MCF 10A (cell line): ENCODE measurements at regions not wholly inside any gene's neighbourhood (a gene's known extent, or its start where the extent isn't known, plus 50 kb on each side); places are given as distances from the start of the nearest gene placed in this dataset.

Experiments
- BruUV-seq: library from RNA; stranded (reverse); fragments of 400-500 nt; replicated peaks from 2 replicates; lab custom pipeline; 2021; lab: Mats Ljungman, UMichigan
- CTCF ChIA-PET: fragments of 300-600 bp; sonication (Branson Sonifier 250); formaldehyde crosslinking; extraction: SDS; loops from one replicate; lab custom pipeline; 2021; ENCODE audit warnings: antibody characterized with exemption, inconsistent platforms; lab: Yijun Ruan, JAX
- POLR2A ChIA-PET: fragments of 300-600, 350-650 bp; sonication (Branson Sonifier 250); formaldehyde crosslinking; extraction: SDS; loops from one replicate; lab custom pipeline; 2020; ENCODE audit warnings: antibody characterized with exemption, inconsistent platforms; lab: Yijun Ruan, JAX
- DNase-seq: peaks from one replicate; pipeline ENCODE4 v3.0.0-alpha.2; 2018; ENCODE audit not compliant: unreplicated experiment
- H3K27ac Mint-ChIP-seq: one replicate; pipeline ENCODE4 v1.8.0; 2022; ENCODE audit warnings: mild to moderate bottlenecking, low read depth, mixed read lengths; ENCODE audit not compliant: unreplicated experiment
- H3K27me3 Mint-ChIP-seq: one replicate; pipeline ENCODE4 v1.8.0; 2022; ENCODE audit warnings: mixed read lengths; ENCODE audit not compliant: insufficient read depth, unreplicated experiment
- H3K36me3 Mint-ChIP-seq: one replicate; pipeline ENCODE4 v1.8.0; 2022; ENCODE audit warnings: mild to moderate bottlenecking, moderate library complexity, mixed read lengths; ENCODE audit not compliant: insufficient read depth, unreplicated experiment
- H3K4me1 Mint-ChIP-seq: one replicate; pipeline ENCODE4 v1.8.0; 2022; ENCODE audit warnings: mixed read lengths; ENCODE audit not compliant: insufficient read depth, unreplicated experiment
- H3K4me3 Mint-ChIP-seq: one replicate; pipeline ENCODE4 v1.8.0; 2022; ENCODE audit warnings: mild to moderate bottlenecking, moderate library complexity, mixed read lengths; ENCODE audit not compliant: unreplicated experiment
- H3K9me3 Mint-ChIP-seq: one replicate; pipeline ENCODE4 v1.8.0; 2022; ENCODE audit warnings: mixed read lengths; ENCODE audit not compliant: unreplicated experiment
- intact Hi-C: fragments of 100-400 bp; cut with micrococcal nuclease; formaldehyde crosslinking; loops from 2 replicates; pipeline ENCODE4 v1.14.1; 2022
- TF ChIP-seq, protein P1 (sequence below): fragments of 200-600 bp; IDR thresholded peaks from one replicate; pipeline ENCODE4 v1.8.0; 2022; ENCODE audit warnings: antibody characterized with exemption, mild to moderate bottlenecking; ENCODE audit not compliant: unreplicated experiment

DNA sequence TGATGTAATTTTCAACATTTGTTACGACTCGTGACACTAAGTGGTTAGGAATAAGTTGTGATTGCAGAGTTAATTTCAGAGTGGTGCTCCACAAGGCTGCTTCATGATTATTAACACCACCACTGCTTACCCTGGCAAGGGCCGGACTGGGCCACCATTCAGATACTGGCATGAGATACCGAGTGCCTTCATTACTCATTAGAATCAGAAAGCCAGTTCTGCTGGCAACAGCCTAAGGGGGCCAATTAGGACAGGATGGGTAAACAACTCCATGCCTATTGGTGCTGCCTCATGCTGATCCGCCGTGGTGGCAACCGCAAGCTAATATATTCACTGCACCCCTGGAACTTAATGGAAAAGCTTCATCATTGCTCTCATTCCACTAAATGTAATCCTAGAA, 575.1 kb downstream of the EFNB2 start:
- H3K4me3 Mint-ChIP-seq: no peak overlapping the region
- CTCF ChIA-PET: no interaction called here
- no peak overlapping the region for H3K27ac Mint-ChIP-seq
- BruUV-seq: no TSS peak
- no peaks in the 10 kb centered on the region for H3K4me1 Mint-ChIP-seq
- POLR2A ChIA-PET: no interaction called here
- no peaks in the 10 kb centered on the region for H3K36me3 Mint-ChIP-seq
- TF ChIP-seq, protein P1, sequence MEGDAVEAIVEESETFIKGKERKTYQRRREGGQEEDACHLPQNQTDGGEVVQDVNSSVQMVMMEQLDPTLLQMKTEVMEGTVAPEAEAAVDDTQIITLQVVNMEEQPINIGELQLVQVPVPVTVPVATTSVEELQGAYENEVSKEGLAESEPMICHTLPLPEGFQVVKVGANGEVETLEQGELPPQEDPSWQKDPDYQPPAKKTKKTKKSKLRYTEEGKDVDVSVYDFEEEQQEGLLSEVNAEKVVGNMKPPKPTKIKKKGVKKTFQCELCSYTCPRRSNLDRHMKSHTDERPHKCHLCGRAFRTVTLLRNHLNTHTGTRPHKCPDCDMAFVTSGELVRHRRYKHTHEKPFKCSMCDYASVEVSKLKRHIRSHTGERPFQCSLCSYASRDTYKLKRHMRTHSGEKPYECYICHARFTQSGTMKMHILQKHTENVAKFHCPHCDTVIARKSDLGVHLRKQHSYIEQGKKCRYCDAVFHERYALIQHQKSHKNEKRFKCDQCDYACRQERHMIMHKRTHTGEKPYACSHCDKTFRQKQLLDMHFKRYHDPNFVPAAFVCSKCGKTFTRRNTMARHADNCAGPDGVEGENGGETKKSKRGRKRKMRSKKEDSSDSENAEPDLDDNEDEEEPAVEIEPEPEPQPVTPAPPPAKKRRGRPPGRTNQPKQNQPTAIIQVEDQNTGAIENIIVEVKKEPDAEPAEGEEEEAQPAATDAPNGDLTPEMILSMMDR: no peak
- H3K9me3 Mint-ChIP-seq: no peaks in the 10 kb centered on the region
- DNase-seq: no peak
- no peaks in the 10 kb centered on the region for H3K27me3 Mint-ChIP-seq
- intact Hi-C loops: no loop called here

DNA sequence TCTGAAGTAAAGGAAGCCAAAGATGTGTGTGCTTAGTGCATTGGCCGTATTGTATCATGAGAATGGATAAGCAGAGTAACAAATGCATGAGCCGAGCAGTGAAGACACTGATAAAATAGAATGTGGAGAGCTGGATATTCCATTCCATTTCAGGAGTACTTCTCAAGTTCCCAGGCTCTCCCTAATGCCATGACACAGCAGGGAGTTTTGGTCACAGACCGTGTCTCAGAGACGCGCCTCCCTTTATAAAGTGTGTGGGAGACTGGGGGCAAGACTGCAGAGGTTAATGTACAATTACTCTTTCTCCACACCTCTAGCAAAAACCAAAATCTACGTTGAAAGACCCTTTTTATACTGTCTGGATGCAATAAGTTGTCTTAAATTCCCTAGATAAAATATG, 575.6 kb downstream of the EFNB2 start:
- no peaks in the 10 kb centered on the region for H3K4me1 Mint-ChIP-seq
- H3K27me3 Mint-ChIP-seq: no peaks in the 10 kb centered on the region
- H3K4me3 Mint-ChIP-seq: no peak overlapping the region
- no peaks in the 10 kb centered on the region for H3K36me3 Mint-ChIP-seq
- no peaks in the 10 kb centered on the region for H3K9me3 Mint-ChIP-seq
- ChIA-PET POLR2A (no interaction called here), CTCF (interaction anchor here (0.6 kb wide), 1 partner anchor 46 kb away, joined by 3 read pairs; no protein-coding TSS in a partner anchor)
- no peak overlapping the region for H3K27ac Mint-ChIP-seq
- intact Hi-C loops: no loop called here
- no TSS peak for BruUV-seq
- TF ChIP-seq, protein P1: no peak
- DNase-seq: no peak

DNA sequence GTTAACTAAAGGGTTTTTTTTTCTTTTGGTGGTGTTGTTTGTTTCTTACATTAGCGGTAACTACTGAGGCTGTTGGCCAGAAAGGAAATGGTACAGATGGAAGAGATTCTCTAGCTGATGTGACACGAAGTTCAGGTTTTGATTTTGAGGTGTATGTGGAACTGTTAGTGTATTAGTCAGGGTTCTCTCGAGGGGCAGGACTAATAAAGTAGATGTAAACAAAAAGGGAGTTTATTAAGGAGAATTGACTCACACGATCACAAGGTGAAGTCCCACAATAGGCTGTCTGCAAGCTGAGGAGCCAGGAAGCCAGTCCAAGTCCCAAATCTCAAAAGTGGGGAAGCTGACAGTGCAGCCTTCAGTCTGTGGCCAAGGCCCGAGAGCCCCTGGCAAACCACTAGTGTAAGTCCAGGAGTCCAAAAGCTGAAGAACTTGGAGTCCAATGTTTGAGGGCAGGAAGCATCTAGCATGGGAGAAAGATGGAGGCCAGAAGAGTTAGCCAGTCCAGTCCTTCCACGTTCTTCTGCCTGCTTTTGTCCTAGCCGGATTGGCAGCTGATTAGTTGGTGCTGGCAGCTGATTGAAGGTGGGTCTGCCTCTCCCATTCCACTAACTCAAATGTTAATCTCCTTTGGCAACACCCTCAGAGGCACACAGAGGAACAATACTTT, 577.6 kb downstream of the EFNB2 start:
- TF ChIP-seq, protein P1: no peak
- Mint-ChIP-seq H3K4me3 (no peak overlapping the region), H3K36me3 (no peaks in the 10 kb centered on the region), H3K27ac (no peak overlapping the region), H3K27me3 (no peaks in the 10 kb centered on the region), H3K9me3 (no peaks in the 10 kb centered on the region), H3K4me1 (no peaks in the 10 kb centered on the region)
- ChIA-PET CTCF (interaction anchor here (0.6 to 0.7 kb wide), 3 partner anchors 51 to 430 kb away, joined by 3 to 5 read pairs (median 4); no protein-coding TSS in a partner anchor), POLR2A (interaction anchor here (1.6 kb wide), 1 partner anchor 22 kb away, joined by 3 read pairs; no protein-coding TSS in a partner anchor)
- no TSS peak for BruUV-seq
- intact Hi-C loops: no loop called here
- DNase-seq: no peak

DNA sequence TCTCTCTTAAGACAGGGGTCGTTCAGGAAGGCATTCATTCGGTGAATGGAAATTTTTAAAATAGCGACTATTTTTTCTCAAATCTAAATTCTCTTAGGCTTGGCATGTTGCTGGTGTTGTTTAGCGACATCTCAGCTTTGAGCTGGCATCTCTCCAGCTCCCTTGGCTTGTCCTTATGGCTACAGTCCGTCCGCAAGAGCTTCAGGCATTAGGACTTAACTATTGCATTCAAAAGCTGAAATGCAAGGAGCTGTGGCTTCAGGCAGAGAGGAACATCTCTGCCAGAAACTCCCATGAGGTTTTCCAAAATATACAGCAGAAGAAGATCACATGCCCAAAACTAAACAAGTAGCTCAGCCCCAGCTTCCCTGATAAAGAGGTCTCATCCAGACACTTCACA, 578.5 kb downstream of the EFNB2 start:
- Mint-ChIP-seq H3K4me1 (no peaks in the 10 kb centered on the region), H3K4me3 (no peak overlapping the region), H3K27me3 (no peaks in the 10 kb centered on the region), H3K27ac (no peak overlapping the region), H3K9me3 (no peaks in the 10 kb centered on the region), H3K36me3 (no peaks in the 10 kb centered on the region)
- ChIA-PET POLR2A (interaction anchor here (0.6 to 1.6 kb wide), 2 partner anchors 23 to 1119 kb away, joined by 3 read pairs; no protein-coding TSS in a partner anchor), CTCF (interaction anchor here (0.7 kb wide), 2 partner anchors 26 to 52 kb away, joined by 3 to 5 read pairs; no protein-coding TSS in a partner anchor)
- DNase-seq: no peak
- TF ChIP-seq, protein P1: no peak
- no TSS peak for BruUV-seq
- intact Hi-C loops: no loop called here
